ENCODE measurements at regions not wholly inside any gene's neighbourhood (a gene's known extent, or its start where the extent isn't known, plus 50 kb on each side); places are given as distances from the start of the nearest gene placed in this dataset.
"Not testable (repeated sequence)": the region's sequence is repeated elsewhere in the genome, so short reads cannot be mapped to it uniquely, and the experiment has no call there.

GRCh38 chr5:33206962-33207506, 233.7 kb upstream of the TARS1 start:
- no peak for DNase-seq (ENCODE audit: low spot score)

GRCh38 chr5:33209252-33209651, 231.5 kb upstream of the TARS1 start:
- no peak for DNase-seq (ENCODE audit: low spot score)

- not testable (repeated sequence) for DNase-seq (ENCODE audit: low spot score)
Observed at GRCh38 chr5:33210221-33210620, 230.5 kb upstream of the TARS1 start.

- no peak for DNase-seq (ENCODE audit: low spot score)
Observed at GRCh38 chr5:33210978-33211377, 229.8 kb upstream of the TARS1 start.

GRCh38 chr5:33212439-33212838, 228.3 kb upstream of the TARS1 start:
- DNase-seq (ENCODE audit: low spot score), result no peak

GRCh38 chr5:33212900-33213299, 227.9 kb upstream of the TARS1 start:
- DNase-seq (ENCODE audit: low spot score), result no peak

GRCh38 chr5:33223563-33224284, 217.0 kb upstream of the TARS1 start:
- DNase-seq (ENCODE audit: low spot score), result no peak

- no peak for DNase-seq (ENCODE audit: low spot score)
Observed at GRCh38 chr5:33224285-33224961, 216.3 kb upstream of the TARS1 start.

GRCh38 chr5:33227247-33227646, 213.5 kb upstream of the TARS1 start:
- no peak for DNase-seq (ENCODE audit: low spot score)

- DNase-seq (ENCODE audit: low spot score), result no peak
Observed at GRCh38 chr5:33227746-33228145, 213.0 kb upstream of the TARS1 start.

- DNase-seq (ENCODE audit: low spot score), result no peak
Observed at GRCh38 chr5:33228149-33228548, 212.6 kb upstream of the TARS1 start.

GRCh38 chr5:33229216-33229615, 211.5 kb upstream of the TARS1 start:
- DNase-seq (ENCODE audit: low spot score), result no peak

GRCh38 chr5:33230467-33231078, 210.2 kb upstream of the TARS1 start:
- no peak for DNase-seq (ENCODE audit: low spot score)

- DNase-seq (ENCODE audit: low spot score), result no peak
Observed at GRCh38 chr5:33231214-33231710, 209.5 kb upstream of the TARS1 start.

- no peak for DNase-seq (ENCODE audit: low spot score)
Observed at GRCh38 chr5:33231935-33232334, 208.8 kb upstream of the TARS1 start.

- no peak for DNase-seq (ENCODE audit: low spot score)
Observed at GRCh38 chr5:33232731-33233505, 207.8 kb upstream of the TARS1 start.

- no peak for DNase-seq (ENCODE audit: low spot score)
Observed at GRCh38 chr5:33235304-33235703, 205.5 kb upstream of the TARS1 start.

GRCh38 chr5:33235824-33236223, 204.9 kb upstream of the TARS1 start:
- DNase-seq (ENCODE audit: low spot score), result no peak

- no peak for DNase-seq (ENCODE audit: low spot score)
Observed at GRCh38 chr5:33237471-33237870, 203.3 kb upstream of the TARS1 start.

- no peak for DNase-seq (ENCODE audit: low spot score)
Observed at GRCh38 chr5:33238826-33239695, 201.7 kb upstream of the TARS1 start.

GRCh38 chr5:33240558-33240957, 200.2 kb upstream of the TARS1 start:
- DNase-seq (ENCODE audit: low spot score), result no peak

Measured in SK-N-DZ (cell line).